ENCODE measurements at regions not wholly inside any gene's neighbourhood (a gene's known extent, or its start where the extent isn't known, plus 50 kb on each side); places are given as distances from the start of the nearest gene placed in this dataset.

- TF ChIP-seq EZH2 (IDR thresholded peaks at IDR 0.05; ENCODE audit: low read length, missing control alignments) (no peak), CTCF (conservative IDR thresholded peaks at IDR 0.05 in 1 of 2, IDR thresholded peaks at IDR 0.05 in 1 of 2; ENCODE audit: low read depth in 1 of 2, low read length in 2 of 2) (no peak)
These were observed 406.0 kb downstream of the SEC14L1 start for GRCh38 chr17:77546772-77547241.
